Adipocyte (in vitro differentiated cells): ENCODE measurements at regions not wholly inside any gene's neighbourhood (a gene's known extent, or its start where the extent isn't known, plus 50 kb on each side); places are given as distances from the start of the nearest gene placed in this dataset.

Experiments used
- DNase-seq: peaks from one replicate; pipeline ENCODE4 v3.0.0-alpha.2; 2015; ENCODE audit warnings: low read depth
- H3K27me3 ChIP-seq: replicated peaks from 2 replicates; pipeline ENCODE4 v1.7.0; 2013; ENCODE audit warnings: mild to moderate bottlenecking, low read length, moderate library complexity; ENCODE audit not compliant: control insufficient read depth, insufficient read depth
- H3K36me3 ChIP-seq: 2 replicates; pipeline ENCODE4 v1.7.0; 2013; ENCODE audit warnings: low read length, mild to moderate bottlenecking, moderate library complexity; ENCODE audit not compliant: control insufficient read depth, insufficient read depth, severe bottlenecking
- H3K4me1 ChIP-seq: 2 replicates; pipeline ENCODE4 v1.7.0; 2013; ENCODE audit warnings: mild to moderate bottlenecking, low read length, moderate library complexity; ENCODE audit not compliant: control insufficient read depth, insufficient read depth
- H3K4me3 ChIP-seq: 2 replicates; pipeline ENCODE4 v1.7.0; 2013; ENCODE audit warnings: mild to moderate bottlenecking, low read length, moderate library complexity
- H3K9ac ChIP-seq: 2 replicates; pipeline ENCODE4 v1.7.0; 2013; ENCODE audit warnings: mild to moderate bottlenecking, low read length, moderate library complexity
- H3K9me3 ChIP-seq: 2 replicates; pipeline ENCODE4 v1.7.0; 2013; ENCODE audit warnings: mild to moderate bottlenecking, low read length, moderate library complexity; ENCODE audit not compliant: control insufficient read depth

DNA sequence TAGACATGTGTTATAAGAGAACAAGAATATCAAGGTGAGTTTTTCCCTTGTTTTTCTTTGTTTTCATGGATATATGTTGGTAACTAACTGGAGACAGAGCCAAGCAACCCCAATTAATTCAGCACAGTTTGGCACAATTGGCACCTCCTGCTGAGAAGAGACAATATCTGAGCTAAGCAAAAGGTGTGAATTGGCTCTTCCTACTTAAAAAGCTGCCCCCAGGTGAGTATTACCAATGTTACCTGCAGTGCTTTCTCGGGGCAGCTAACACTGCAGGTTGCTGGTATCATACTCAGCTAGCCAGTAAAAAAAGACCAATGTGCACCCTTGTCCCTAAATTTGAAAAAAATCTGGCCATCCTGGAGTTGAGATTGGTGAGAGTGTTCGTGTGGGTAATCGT lies 871.2 kb upstream of the TENM3 start:
- no peaks in the 10 kb centered on the region for H3K27me3 ChIP-seq
- no peaks in the 10 kb centered on the region for H3K4me1 ChIP-seq
- DNase-seq = no peak
- H3K36me3 ChIP-seq = no peaks in the 10 kb centered on the region
- no peak overlapping the region for H3K4me3 ChIP-seq
- H3K9ac ChIP-seq = no peak overlapping the region
- H3K9me3 ChIP-seq = no peaks in the 10 kb centered on the region

DNA sequence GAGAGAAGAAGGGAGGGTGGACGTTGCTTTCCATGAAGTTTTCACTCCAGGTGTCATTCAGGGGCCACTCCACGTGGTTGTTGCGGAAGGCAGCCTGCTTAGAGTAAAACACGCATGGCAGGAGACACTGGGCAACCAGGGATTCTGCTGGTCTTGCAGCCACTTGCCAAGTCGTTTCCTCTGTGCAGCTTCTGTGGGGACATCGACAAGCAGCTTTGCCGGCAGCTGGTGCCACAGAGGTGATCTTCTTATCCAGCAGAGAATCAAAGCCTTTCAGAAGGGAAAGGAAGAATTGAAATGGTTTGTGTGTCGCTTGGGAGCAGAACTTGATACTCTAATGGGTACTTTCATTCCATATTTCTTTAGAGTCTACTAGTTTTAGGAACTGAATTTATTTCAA lies 867.1 kb upstream of the TENM3 start:
- no peak overlapping the region for H3K4me3 ChIP-seq
- H3K27me3 ChIP-seq = no peaks in the 10 kb centered on the region
- no peak overlapping the region for H3K9ac ChIP-seq
- no peak for DNase-seq
- H3K4me1 ChIP-seq = no peaks in the 10 kb centered on the region
- peaks cover 1% of the 10 kb centered on the region for H3K9me3 ChIP-seq
- no peaks in the 10 kb centered on the region for H3K36me3 ChIP-seq

DNA sequence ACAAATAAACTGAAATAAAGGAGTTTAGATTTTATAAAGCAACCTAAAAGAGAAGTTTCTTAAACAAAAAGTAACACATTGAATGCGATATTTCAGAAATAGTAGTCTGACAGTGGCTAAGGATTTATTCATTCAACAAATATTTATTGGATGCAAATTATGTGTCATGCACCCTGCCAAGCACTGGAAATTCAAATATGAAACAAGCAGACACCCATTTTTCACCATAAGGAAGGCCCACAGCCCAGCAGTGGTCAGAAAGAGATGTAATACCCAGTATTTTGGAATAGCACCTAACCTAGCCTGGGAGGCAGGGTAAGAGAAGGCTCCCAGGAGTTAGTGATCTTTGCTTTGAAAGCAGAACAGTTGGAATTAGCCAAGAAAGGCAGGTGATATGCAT lies 855.1 kb upstream of the TENM3 start:
- Histone ChIP-seq H3K4me1 (no peaks in the 10 kb centered on the region), H3K36me3 (no peaks in the 10 kb centered on the region), H3K27me3 (no peaks in the 10 kb centered on the region), H3K9me3 (no peaks in the 10 kb centered on the region), H3K9ac (no peak overlapping the region), H3K4me3 (no peak overlapping the region)
- DNase-seq = no peak

DNA sequence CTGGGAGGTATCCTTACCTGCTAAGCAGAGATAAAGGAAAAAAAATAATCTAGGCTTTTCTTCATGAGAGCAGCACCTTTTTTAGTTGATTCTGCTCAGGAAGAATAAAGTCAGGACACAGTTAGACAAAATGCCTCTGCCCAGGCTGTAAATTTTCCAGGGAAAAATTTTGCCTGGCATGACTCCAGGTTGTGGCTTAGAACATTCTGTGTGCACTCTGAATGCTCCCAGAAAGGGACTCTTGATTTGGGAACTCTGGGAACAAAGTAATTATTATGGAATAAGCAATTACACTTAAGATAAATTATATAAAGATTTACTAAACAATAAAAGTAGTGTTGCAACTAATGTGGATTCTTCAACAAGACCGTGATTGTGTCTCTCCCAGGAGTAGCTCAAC lies 826.2 kb upstream of the TENM3 start:
- no peak overlapping the region for H3K9ac ChIP-seq
- no peaks in the 10 kb centered on the region for H3K9me3 ChIP-seq

DNA sequence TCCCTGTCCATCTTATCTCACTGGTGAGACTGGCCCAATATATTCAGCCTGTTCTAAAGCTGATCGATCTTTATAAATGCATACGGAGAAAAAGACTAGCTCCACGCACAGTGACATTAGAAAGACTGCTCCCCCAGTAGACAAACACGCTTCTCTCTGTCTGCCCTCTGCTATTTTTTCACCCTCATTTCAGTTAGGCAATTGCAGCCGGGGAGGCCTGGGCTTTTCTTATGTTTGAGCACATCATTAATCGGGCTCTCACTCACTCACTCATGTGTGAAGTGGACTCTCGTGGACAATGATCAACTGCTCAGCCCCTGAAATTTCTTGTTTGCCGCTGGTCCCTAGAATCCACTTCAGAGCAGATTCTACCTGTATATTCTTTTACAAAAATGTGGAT lies 824.7 kb upstream of the TENM3 start:
- Histone ChIP-seq H3K9ac (no peak overlapping the region), H3K36me3 (no peaks in the 10 kb centered on the region), H3K27me3 (no peaks in the 10 kb centered on the region), H3K4me1 (no peaks in the 10 kb centered on the region), H3K9me3 (no peaks in the 10 kb centered on the region), H3K4me3 (no peak overlapping the region)
- no peak for DNase-seq

More for the DNA sequence above, 826.2 kb upstream of the TENM3 start:
- Histone ChIP-seq H3K4me3 (no peak overlapping the region), H3K4me1 (no peaks in the 10 kb centered on the region), H3K36me3 (no peaks in the 10 kb centered on the region), H3K27me3 (no peaks in the 10 kb centered on the region)
- DNase-seq = no peak

DNA sequence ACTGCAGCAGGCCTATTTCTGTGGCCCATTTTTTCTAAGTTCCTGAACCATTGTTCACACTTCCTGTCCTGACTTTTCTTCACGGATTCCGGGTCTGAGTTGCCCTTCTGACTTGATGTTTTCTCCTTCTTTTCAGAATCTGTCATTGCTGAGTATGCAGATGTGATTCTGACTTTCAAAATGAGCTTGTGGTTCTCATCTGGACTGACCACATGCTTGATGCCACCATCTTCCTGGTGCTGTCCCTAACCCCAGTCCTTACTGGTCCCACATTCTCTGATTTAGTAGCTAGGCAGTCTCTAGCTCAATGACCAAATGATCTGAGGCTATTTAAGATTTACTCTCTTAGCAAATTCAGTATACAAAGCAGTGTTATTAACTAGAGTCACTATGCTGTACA lies 822.3 kb upstream of the TENM3 start:
- no peak for DNase-seq
- no peaks in the 10 kb centered on the region for H3K4me1 ChIP-seq
- no peaks in the 10 kb centered on the region for H3K9me3 ChIP-seq
- H3K36me3 ChIP-seq = no peaks in the 10 kb centered on the region
- H3K9ac ChIP-seq = no peak overlapping the region
- no peaks in the 10 kb centered on the region for H3K27me3 ChIP-seq
- H3K4me3 ChIP-seq = no peak overlapping the region

DNA sequence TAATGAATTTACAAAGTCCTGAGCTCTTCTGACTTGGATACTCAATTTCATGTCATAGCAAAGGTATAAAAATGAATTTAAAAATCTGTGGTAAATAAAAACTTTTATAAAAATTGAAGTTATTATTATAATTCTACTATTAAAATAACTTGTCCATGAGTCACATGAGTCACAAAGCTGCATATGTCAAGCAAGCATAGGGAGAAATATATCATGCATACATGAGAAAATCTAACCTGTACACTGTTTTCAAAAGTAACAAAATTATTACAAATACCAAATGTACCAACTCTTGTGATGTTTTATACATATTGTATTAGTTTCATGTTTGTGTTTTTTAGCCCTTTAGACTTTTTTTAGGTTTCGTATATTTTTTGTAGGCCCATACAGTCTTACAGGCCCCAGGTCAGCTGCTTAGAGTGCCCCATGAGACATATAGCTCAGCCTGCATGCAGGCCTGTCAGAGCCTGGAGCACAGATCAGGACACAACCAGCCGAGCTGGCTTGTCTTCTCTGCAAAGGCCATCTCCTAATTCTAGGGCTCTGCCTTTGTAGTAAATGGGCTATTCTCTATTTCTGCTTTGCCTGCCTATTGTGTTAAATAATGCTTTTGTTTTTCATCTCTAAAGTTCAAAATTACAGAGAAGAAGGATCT lies 818.7 kb upstream of the TENM3 start:
- Histone ChIP-seq H3K36me3 (no peaks in the 10 kb centered on the region), H3K9ac (no peak overlapping the region), H3K27me3 (no peaks in the 10 kb centered on the region), H3K4me1 (no peaks in the 10 kb centered on the region), H3K9me3 (no peaks in the 10 kb centered on the region), H3K4me3 (no peak overlapping the region)
- DNase-seq = no peak

DNA sequence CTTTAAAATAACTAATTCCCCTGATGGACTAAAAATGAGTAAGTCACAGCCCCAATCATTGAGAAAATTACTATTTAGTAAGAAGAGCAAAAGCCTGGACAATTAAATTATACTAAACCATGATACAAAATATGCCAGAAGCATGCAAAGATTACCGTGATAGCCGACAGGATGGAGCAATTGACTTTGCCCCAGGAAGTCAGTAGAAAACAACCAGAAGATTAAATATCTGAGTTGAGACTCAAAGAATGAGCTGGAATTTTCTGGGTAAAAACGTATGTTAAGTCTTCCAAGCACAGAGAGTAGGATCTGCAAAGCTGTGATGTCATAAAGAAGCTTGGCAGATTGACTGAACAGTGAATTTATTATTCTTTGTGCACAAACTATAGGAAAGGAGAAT lies 816.1 kb upstream of the TENM3 start:
- Histone ChIP-seq H3K4me1 (no peaks in the 10 kb centered on the region), H3K9ac (no peak overlapping the region), H3K4me3 (no peak overlapping the region), H3K36me3 (no peaks in the 10 kb centered on the region), H3K27me3 (no peaks in the 10 kb centered on the region), H3K9me3 (no peaks in the 10 kb centered on the region)
- peak; percentile 76 for DNase-seq

- Histone ChIP-seq H3K4me3 (no peak overlapping the region), H3K4me1 (no peaks in the 10 kb centered on the region), H3K36me3 (no peaks in the 10 kb centered on the region), H3K9me3 (no peaks in the 10 kb centered on the region), H3K9ac (no peak overlapping the region), H3K27me3 (no peaks in the 10 kb centered on the region)
- no peak for DNase-seq
Measured at GRCh38 chr4:181431006-181431405, 812.2 kb upstream of the TENM3 start.

DNA sequence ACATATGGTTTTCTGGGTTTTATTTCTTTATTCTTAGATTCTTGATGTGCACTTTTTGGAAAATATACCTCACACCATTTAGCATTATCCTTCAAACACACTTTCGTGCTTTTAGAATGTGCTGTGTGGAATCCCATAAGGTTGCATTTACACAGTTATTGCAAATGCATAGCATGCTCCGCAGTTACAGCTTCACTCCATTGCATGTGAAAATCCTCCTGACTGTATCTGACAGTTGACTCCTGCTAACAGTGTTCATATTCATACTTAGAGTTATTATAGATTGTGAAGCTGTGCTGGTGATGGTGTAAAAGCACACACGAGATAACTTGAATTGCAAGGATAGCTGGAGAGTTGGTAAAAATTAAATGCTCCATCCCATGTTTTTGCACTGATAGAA lies 811.5 kb upstream of the TENM3 start:
- no peak overlapping the region for H3K4me3 ChIP-seq

GRCh38 chr4:181432335-181432734 lies 810.9 kb upstream of the TENM3 start:
- Histone ChIP-seq H3K4me3 (no peak overlapping the region), H3K36me3 (no peaks in the 10 kb centered on the region), H3K4me1 (no peaks in the 10 kb centered on the region), H3K9me3 (no peaks in the 10 kb centered on the region), H3K9ac (no peak overlapping the region), H3K27me3 (no peaks in the 10 kb centered on the region)
- no peak for DNase-seq

More for the DNA sequence above, 811.5 kb upstream of the TENM3 start:
- H3K27me3 ChIP-seq = no peaks in the 10 kb centered on the region
- no peak overlapping the region for H3K9ac ChIP-seq
- no peaks in the 10 kb centered on the region for H3K4me1 ChIP-seq
- DNase-seq = no peak
- no peaks in the 10 kb centered on the region for H3K36me3 ChIP-seq
- no peaks in the 10 kb centered on the region for H3K9me3 ChIP-seq

- no peaks in the 10 kb centered on the region for H3K27me3 ChIP-seq
- no peaks in the 10 kb centered on the region for H3K36me3 ChIP-seq
- H3K4me3 ChIP-seq = no peak overlapping the region
- no peaks in the 10 kb centered on the region for H3K4me1 ChIP-seq
- H3K9me3 ChIP-seq = no peaks in the 10 kb centered on the region
- DNase-seq = no peak
- H3K9ac ChIP-seq = no peak overlapping the region
Measured at GRCh38 chr4:181437895-181438294, 805.3 kb upstream of the TENM3 start.
